GM18511 (cell line): ENCODE measurements at regions not wholly inside any gene's neighbourhood (a gene's known extent, or its start where the extent isn't known, plus 50 kb on each side); places are given as distances from the start of the nearest gene placed in this dataset.
A peak's percentile ranks its signal among the peaks of the same experiment; 100 is the strongest.

Source experiments
- ATAC-seq: cut with Tn5 transposase; IDR thresholded peaks from one replicate; pipeline ENCODE4 v1.9.1; 2021; ENCODE audit warnings: mild to moderate bottlenecking, moderate library complexity; ENCODE audit not compliant: unreplicated experiment

DNA sequence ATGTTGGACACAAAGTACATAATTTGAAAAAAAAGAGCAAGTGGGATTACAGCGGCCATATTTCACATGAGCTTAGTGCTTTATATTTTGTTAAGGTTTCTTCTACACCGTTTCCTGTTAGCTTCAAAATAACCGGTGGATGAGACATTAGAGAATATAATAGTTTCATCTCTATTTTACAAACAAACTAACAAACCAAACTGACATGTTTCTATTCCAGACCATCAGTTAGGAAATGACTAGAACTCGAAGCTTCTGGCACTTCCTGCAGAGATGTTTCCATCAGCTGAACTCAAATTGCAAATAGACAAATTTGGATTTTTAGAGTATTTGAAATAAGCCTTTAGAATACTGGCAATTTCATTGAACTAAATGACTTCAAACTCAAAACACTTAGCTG is 86.5 kb downstream of the MTRR start:
- ATAC-seq = no peak

DNA sequence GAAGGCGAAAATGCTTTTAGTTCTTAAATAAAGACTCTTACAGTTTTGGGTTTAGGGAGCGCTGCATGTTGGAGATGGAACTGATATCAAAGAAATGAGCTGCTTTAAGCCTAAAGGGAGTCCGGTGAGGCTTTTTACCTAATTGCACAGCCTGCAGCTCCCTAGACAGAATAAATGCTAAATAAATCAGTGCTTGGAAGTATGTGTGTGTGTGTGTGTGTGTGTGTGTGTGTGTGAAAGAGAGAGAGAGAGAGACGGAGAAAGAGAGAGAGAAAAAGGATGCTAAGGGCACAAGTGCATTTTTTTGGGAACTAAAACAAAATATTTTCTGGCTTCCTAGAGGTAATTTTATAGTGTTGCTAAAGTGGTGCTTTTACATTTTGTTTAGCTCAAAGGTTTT is 88.4 kb downstream of the MTRR start:
- ATAC-seq = no peak

DNA sequence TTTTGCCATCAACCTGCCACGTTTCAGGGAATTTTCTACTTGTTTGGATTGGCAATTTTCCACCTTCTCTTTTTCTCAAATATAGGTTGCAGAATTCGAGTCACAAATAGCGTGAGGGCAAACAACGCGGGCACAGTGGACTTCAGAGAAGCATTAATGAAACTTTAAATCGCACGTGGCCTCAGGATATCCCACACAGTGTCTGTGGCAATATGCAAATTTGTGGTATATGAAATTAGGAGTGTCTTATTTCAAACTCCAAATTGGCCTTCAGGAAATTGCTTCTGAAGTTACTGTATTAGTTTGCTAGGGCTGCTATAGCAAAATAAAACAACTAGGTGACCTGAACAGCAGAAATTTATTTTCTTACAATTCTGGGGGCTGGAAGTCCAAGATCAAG is 91.2 kb downstream of the MTRR start:
- peak; percentile 59 for ATAC-seq

DNA sequence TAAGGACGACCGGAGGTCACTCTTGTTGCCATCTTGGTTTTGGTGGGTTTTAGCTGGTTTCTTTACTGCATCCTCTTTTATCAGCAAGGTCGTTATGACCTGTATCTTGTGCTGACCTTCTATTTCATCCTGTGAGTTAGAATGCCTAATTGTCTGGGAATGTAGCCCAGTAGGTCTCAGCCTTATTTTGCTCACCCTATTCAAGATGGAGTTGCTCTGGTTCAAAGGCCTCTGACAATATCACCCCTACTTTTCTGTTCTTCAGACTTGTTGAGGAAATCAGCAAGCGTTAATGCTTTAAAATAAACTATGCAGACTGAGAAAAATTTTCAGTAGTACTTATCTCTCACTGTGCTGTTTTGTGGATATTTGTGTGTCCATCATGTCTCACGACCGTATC is 92.6 kb downstream of the MTRR start:
- no peak for ATAC-seq

DNA sequence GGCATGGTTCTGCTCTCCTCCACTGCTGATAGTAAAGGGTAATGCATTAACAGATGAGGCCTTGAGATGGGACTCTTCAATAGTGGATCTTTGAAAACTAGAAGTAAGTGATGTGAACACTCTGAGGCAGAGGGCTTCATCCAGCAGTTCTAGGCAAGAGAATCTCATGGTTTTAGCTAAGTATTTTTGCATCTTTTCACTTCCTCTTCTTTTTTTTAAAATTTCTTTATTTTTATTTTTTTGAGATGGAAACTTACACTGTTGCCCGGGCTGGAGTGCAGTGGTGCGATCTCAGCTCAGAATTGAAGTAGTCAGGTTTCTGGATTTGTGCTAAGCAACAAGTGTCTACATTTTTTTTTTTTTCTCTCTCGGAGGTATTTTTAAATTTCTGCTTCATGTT is 101.9 kb downstream of the MTRR start:
- ATAC-seq = peak; percentile 88

DNA sequence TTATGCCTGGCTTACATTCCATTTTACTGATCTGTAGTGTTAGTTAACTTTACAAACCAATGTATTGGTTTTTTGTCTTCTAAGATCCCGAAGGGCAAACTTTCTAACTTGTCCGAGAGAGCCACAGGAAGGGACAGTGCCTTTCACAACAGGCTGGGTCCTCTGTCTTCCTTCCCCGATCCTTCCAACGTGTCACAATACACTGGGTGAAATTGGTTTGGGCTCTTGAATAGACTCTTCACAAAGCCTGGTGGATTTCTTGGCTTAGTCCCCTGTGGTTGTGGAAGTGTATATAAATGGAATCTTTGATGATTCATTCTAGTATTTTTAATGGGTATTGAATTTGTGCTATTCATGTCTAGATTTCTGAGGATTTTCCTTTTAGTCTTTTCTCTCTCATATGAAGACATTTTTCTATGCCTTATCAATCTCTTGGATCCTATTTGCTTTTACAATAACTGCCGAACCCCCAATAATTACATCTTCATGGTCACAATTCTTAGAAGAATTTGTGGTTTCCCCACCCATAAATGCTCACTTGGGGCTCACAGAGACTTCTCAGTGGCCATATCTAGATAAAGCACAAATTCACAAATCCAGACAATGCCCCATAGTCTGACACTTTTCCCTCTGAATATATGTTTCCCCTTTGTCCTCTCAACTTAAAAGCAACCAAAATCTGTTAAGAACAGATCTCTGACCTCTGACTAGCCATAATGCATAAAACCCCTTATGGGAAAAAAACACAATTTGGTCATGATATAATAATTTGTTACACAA is 107.7 kb downstream of the MTRR start:
- no peak for ATAC-seq

DNA sequence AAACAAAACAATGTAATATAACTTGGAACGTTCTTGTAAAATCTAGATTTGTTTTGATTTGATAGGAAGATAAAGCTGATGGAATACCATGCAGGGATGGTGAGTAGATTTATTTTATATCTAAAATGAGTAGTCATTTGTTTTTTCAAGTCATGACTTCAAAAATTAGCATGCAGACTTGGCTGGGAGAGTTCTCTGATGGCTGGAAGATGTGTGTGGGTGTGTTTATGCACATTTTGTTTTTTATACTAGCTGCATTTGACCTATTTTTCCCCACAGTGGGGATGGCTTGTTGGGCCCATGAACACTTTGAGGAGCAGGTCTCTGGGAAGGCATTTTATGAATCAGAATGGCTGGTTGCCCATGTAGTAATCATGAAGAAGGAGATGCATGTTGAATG is 109.2 kb downstream of the MTRR start:
- ATAC-seq = no peak

DNA sequence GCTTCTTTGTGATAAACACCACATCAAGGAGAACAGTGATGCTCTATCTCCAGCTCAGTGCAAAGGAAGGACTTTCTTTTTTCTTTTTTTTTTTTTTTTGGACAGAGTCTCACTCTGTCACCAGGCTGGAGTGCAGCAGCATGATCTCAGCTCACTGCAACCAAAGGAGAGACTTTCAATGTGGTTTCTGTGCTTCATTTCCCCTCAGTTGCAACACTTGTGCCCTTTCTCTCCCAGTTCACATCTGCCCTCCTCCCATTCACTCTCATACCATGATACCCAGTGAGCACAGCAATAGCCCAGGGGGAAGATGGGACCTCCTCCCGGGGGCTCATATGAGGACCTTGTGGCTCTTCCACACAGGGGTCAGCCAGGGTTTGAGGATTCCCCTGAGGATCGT is 110.0 kb downstream of the MTRR start:
- ATAC-seq = no peak

DNA sequence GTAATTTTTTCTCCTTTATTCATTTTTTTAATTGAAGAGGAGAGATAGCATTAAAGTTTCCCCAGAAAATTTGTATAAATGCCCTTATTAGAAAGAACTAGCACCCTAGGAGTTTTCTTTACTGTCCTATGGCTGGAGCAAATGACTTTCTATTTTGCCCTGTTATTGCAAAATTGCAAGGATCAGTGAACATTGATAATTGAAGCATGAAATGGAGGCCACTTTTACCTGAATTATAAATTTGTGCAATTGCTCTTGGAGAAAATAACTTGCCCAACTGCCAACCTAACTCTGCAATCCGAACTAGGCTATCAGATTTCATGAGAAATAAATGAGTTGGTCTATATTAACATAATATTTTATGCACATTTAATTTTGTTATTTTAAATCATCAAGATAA is 111.9 kb downstream of the MTRR start:
- no peak for ATAC-seq

DNA sequence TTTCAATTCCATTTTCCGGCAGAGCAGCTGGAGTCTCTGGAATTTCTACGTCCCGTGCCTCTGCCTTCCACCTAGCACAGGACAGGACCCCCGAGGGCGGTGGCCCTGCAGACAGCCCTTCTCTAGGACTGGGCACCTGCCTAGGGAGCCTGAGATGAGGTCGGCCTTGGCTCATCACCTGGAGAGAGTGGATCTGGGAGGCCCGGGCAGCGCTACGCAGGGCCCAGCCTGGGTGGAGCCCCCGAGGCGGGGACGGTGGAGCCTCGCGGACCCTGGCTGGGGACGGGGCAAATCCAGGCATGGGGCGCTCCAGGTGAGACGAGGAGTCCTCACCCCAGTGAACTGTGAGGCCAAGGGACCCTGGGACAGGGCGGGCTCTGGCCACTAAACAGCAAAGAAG is 114.5 kb downstream of the MTRR start:
- ATAC-seq = no peak

DNA sequence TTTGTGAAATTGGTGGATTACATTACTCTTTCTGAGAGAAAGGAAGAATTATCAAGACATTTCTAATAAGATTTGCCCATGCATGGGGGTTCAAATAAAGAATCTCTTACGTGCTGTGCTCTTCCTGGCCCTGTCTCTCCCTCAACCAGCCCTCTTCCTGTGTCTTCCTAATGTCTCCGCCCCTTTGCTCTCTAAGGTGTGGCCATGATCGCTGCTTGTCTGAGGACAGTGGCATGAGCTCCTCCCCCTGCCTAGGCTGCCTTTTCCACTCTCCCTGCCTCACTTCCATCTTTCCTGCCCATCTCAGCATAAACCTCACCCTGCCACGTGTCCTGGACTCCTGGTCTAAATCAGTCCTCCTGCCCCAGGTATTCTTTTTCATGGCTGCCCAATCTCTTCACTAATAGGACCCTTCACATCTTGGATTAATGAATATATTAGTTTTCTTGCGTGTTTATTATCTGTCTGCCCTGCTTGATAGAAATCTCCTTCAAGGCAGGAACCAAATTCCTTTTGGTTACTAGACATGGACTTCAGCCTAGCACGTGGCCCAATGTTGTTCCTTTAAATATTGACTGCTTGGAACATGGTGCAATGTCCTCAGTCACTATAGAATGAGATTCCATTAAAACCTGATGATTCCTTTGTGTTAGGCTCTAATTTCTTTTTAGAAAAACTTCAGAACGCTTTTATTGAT is 122.3 kb downstream of the MTRR start:
- no peak for ATAC-seq

DNA sequence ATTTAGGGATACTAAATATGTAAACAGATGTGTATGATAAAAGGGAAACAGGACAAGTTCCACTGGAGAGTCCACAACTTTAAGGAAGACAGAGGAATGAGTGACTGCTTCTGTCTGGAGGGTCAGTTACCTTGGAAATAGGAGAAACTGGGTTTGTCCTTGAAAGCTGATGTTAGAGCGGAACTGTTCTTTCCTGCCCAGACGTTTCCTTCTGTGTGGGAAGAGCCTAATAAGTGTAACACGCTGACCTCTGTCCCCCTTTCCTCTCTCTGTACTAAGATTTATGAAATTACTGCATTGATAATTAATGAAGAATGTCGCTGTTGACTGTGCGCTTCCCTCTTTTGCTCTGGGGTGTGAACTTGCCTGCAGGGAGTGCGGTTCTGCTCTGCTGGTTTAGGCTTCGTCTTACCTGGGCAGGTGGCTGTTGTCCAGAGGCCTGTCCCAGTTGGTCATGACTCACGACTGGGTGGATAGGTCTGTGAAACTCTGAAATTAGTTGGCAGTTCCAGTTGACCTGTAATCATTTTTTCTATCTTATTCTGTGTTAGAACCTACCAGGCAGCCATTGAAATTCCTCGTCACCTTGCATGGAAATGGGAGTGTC is 126.8 kb downstream of the MTRR start:
- no peak for ATAC-seq

DNA sequence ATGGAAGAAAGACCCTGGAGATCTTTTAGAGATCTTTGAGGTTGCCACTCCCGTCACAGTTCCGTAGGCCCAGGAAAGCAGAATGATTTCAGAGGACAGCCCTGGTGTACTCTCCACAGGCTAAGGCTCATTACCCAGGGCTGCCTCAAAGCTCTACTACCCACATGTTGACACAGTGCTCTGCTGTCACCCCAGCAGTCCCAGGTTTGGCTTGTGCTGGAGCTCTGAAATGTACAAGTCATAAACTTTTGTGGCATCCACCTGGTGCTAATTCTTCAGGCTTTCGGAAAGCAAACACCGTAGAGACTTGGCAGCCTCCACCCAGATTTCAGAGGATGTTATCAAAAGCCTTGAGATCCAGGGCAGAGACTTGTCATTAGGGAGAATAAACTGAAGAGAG is 136.5 kb downstream of the MTRR start:
- ATAC-seq = no peak

DNA sequence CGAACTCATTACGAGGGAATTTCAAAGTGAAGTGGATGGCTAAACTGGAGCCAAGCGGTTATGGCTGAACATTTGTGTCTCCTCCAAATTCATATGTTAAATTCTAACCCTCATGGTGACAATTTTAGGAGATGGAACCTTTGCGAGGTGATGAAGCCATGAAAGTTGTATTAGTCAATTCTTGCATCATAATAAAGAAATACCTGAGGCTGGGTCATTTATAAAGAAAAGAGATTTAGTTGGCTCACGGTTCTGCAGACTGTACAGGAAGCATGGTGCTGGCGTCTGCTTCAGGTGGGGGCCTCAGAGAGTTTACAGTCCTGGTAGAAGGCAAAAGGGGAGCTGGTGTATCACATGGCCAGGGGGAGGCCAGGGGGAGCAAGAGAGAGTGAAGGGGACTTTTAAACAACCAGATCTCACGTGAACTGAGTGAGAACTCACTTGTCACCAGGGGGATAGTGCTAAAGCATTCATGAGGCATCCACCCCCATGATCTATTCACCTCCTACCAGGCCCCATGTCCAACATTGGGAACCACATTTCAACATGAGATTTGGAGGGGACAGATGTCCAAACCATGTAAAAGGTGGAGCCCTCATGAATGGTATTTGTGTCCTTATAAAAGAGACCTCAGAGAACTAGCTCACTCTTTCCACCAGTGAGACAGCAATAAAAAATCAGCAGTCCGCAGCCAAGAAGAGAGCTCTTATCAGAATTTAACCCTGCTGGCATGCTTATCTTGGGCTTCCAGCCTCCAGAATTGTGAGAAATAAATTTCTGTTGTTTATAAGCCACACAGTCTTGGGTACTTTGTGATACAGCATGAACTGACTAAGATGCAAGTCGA is 143.4 kb downstream of the MTRR start:
- no peak for ATAC-seq

DNA sequence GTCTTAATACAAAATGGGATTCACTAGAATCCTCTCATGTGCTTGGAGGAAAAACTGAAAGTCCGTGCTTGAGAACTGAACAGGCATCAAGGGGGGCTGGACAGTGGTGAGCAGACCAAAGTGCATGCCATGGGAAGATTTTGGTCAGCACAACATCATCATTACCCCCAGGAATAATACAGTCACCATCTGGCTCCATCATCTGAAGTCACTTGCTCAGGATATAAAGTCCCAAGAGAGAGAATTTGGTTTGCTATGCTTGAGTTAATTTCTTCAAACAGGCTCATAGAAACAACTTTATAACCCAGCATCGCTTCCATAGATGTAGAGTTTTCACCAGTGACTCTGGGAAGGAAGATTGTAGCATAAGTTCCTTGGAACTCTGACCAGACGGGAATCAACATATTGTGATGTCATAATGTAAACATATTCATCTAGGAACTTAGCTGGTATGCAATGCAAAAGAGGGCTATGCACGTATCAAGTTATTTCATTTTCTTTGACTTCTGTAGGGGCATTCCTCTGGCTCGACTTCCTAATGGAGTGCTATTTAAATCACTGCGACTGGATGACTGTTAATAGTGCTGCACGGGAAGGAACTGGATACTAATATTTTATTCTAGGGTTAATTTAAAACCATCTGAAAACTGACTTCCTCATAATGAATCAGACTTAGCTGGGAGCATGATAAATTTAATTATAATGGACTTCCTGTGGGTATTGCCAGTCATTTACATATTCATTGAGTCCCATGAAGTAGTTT is 145.2 kb downstream of the MTRR start:
- ATAC-seq = no peak

DNA sequence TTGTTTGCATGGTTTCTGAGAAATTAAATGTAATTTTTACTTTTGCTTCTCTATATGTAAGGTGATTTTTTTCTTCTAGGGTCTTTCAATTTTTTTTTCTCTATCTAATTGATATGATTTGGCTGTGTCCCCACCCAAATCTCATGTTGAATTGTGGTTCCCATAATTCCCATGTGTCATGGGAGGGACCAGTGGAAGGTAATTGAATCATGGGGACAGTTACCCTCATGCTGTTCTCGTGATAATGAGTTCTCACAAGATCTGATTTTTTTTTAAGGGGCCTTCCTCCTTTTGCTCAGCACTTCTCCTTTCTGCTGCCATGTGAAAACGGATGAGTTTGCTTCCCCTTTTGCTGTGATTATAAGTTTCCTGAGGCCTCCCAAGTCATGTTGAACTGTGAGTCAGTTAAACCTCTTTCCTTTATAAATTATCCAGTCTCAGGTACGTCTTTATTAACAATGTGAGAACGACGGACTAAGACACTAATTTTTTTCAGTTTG is 150.8 kb downstream of the MTRR start:
- peak; percentile 69 for ATAC-seq

DNA sequence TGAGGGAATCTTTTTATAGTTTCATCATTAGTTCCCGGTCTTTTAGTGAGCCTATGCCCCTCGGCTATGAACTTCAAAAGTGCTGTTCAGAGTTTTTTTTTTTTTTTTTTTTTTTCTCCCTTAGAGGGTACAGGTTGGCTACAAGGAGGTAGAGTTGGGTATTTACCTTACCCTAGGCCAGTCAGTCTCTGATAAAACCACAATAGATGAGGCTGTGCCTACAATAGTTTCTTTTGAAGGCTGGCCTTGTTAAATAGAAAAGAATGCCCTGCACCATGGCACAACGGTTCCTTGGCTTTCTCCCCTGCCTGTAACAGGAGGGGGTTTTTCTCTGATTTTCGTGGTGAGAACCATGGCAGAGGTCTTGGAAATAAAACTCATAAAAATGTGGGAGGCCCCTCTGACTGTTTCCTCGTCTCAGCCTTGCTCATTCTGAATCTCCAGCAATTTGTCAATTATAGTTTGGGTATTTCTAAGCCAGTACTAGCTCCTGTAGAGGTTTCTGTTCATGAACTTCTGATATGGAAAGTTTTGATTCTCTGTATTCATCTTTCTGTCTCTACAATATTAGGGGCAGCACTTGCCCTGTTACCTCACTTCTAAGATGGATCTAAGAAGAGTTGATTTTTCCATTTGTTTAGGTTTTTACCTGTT is 152.0 kb downstream of the MTRR start:
- no peak for ATAC-seq

DNA sequence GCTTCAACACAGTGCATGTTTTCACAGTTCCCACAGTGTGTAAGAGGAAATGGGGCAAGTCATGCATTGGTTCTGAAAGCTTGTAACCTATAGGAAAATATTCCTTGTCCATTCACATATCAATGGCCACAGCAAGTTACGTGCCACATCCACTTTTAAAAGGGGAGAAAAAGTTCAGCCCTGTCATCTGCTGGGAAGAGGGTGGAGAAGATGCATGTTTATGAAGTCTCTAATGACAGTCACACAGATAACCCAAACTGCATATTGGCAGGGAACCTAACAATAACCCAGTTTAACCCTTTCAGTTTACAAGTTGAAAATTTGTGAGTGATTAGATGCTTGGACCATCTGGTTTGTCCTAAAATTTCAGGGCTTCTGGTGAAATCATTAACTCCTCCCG is 159.3 kb downstream of the MTRR start:
- no peak for ATAC-seq

DNA sequence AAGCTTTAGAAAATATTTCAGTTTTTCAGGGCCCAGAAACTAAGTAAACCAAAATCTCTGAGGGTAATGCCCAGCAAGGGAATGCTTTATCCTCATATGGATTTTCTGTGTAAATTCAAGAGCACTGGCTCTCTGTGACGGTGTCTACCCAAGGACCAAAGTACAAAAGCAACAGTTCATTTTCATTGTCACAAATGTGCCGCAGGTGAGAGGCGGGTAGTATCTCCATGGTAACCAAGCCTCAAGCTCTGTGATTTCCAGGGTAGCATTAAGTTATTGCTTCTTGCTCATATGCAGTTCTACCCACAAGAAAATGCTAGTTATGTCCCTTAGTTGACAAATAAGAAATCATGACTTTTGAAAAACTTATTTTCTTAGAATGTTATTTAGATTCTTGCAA is 164.3 kb downstream of the MTRR start:
- ATAC-seq = no peak

DNA sequence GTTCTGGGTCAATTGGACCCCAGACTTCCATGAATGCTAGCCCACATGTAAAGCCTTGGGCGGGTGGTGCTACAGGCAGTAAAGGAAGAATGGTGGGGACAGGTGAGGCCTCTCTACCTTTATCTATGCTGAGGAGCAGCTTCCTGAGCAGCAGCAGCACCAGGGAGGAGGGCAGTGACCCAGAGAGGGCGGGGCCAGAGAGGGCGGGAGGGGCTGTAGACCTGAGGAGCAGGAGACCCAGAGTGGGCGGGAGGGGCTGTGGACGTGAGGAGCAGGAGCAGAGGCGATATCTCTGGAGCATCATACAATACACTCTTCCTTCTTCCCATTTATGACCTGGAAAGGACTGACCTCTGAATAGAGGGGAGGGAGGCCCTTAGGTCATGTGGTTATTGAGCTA is 165.9 kb downstream of the MTRR start:
- ATAC-seq = no peak
